ENCODE measurements at regions not wholly inside any gene's neighbourhood (a gene's known extent, or its start where the extent isn't known, plus 50 kb on each side); places are given as distances from the start of the nearest gene placed in this dataset.

GRCh38 chr6:7672066-7673062 is 53.5 kb upstream of the BMP6 start:
- no peak for DNase-seq
- H3K27me3 ChIP-seq (replicated peaks), result no peaks in the 10 kb centered on the region
- peak overlapping the region; percentile 45 for H3K4me3 ChIP-seq (ENCODE audit: low read depth, low read length)
- H3K27ac ChIP-seq, result no peak overlapping the region
- TF ChIP-seq CTCF (IDR thresholded peaks at IDR 0.05; ENCODE audit: low read depth, low read length, missing control alignments), result no peak
- H3K36me3 ChIP-seq (replicated peaks), result no peaks in the 10 kb centered on the region
- in situ Hi-C loops (cut with HindIII; ENCODE audit: low pct_ligation_motif_present, low sequenced_read_pairs), result no loop called here

- TF ChIP-seq CTCF (IDR thresholded peaks at IDR 0.05; ENCODE audit: low read depth, low read length, missing control alignments), result peak; percentile 12
- DNase-seq, result peak; percentile 3
- Histone ChIP-seq H3K27ac (no peak overlapping the region), H3K27me3 (replicated peaks) (no peaks in the 10 kb centered on the region), H3K4me3 (ENCODE audit: low read depth, low read length) (peak overlapping the region; percentile 45), H3K36me3 (replicated peaks) (no peaks in the 10 kb centered on the region)
- in situ Hi-C loops (cut with HindIII; ENCODE audit: low pct_ligation_motif_present, low sequenced_read_pairs), result no loop called here
Observed at GRCh38 chr6:7673063-7673536, 52.8 kb upstream of the BMP6 start.

- no peak for DNase-seq
- no peak overlapping the region for H3K4me3 ChIP-seq (ENCODE audit: low read depth, low read length)
- no peaks in the 10 kb centered on the region for H3K27me3 ChIP-seq (replicated peaks)
- TF ChIP-seq CTCF (IDR thresholded peaks at IDR 0.05; ENCODE audit: low read depth, low read length, missing control alignments), result no peak
- no peaks in the 10 kb centered on the region for H3K36me3 ChIP-seq (replicated peaks)
- in situ Hi-C loops (cut with HindIII; ENCODE audit: low pct_ligation_motif_present, low sequenced_read_pairs), result no loop called here
- no peak overlapping the region for H3K27ac ChIP-seq
Observed at GRCh38 chr6:7674291-7674690, 51.6 kb upstream of the BMP6 start.

GRCh38 chr6:7675353-7675945 is 50.5 kb upstream of the BMP6 start:
- Histone ChIP-seq H3K4me3 (ENCODE audit: low read depth, low read length) (no peak overlapping the region), H3K27ac (no peak overlapping the region), H3K27me3 (replicated peaks) (no peaks in the 10 kb centered on the region), H3K36me3 (replicated peaks) (no peaks in the 10 kb centered on the region)
- DNase-seq, result no peak
- no peak for TF ChIP-seq CTCF (IDR thresholded peaks at IDR 0.05; ENCODE audit: low read depth, low read length, missing control alignments)
- in situ Hi-C loops (cut with HindIII; ENCODE audit: low pct_ligation_motif_present, low sequenced_read_pairs), result no loop called here
